AG09319 (cell line): ENCODE measurements at regions not wholly inside any gene's neighbourhood (a gene's known extent, or its start where the extent isn't known, plus 50 kb on each side); places are given as distances from the start of the nearest gene placed in this dataset.

ENCODE experiments used
- DNase-seq: peaks from one replicate; pipeline ENCODE4 v3.0.0-alpha.2; 2010; ENCODE audit warnings: low read depth; ENCODE audit errors: extremely low read depth
- CTCF ChIP-seq: IDR thresholded peaks from 2 replicates; pipeline ENCODE4 v1.5.1; 2011; ENCODE audit warnings: low read depth, mild to moderate bottlenecking, inconsistent platforms, low read length, moderate library complexity

- no peak for DNase-seq
- no peak for TF ChIP-seq CTCF
Measured at GRCh38 chr15:38147246-38147645, 105.4 kb upstream of the SPRED1 start.

- no peak for TF ChIP-seq CTCF
- DNase-seq: no peak
Measured at GRCh38 chr15:38148471-38148870, 104.2 kb upstream of the SPRED1 start.

- DNase-seq: no peak
- no peak for TF ChIP-seq CTCF
Measured at GRCh38 chr15:38149315-38149714, 103.3 kb upstream of the SPRED1 start.

GRCh38 chr15:38150148-38150547, 102.5 kb upstream of the SPRED1 start:
- no peak for DNase-seq
- TF ChIP-seq CTCF: no peak

- no peak for DNase-seq
- no peak for TF ChIP-seq CTCF
Measured at GRCh38 chr15:38150794-38151193, 101.8 kb upstream of the SPRED1 start.

- no peak for DNase-seq
- no peak for TF ChIP-seq CTCF
Measured at GRCh38 chr15:38153781-38154180, 98.9 kb upstream of the SPRED1 start.

- DNase-seq: no peak
- TF ChIP-seq CTCF: no peak
Measured at GRCh38 chr15:38154255-38154654, 98.4 kb upstream of the SPRED1 start.
